OCI-LY3 (cell line): ENCODE measurements at regions not wholly inside any gene's neighbourhood (a gene's known extent, or its start where the extent isn't known, plus 50 kb on each side); places are given as distances from the start of the nearest gene placed in this dataset.

ENCODE experiments used
- CTCF ChIP-seq: fragments of 200-600, 300-600 bp; sonication (generic); IDR thresholded peaks from 2 replicates; pipeline ENCODE4 v1.5.1; 2014; ENCODE audit warnings: antibody characterized with exemption, low read length, low read depth
- EZH2phosphoT487 ChIP-seq: fragments of 200-600 bp; shearing (Covaris generic); IDR thresholded peaks from 2 replicates; pipeline ENCODE4 v1.6.1; 2018; ENCODE audit warnings: antibody characterized with exemption, mixed run types, low read depth

- TF ChIP-seq CTCF (no peak), EZH2phosphoT487 (no peak)
These were observed 1497.4 kb upstream of the CADM2 start for GRCh38 chr3:83461411-83461810.
